ENCODE measurements at regions not wholly inside any gene's neighbourhood (a gene's known extent, or its start where the extent isn't known, plus 50 kb on each side); places are given as distances from the start of the nearest gene placed in this dataset.
"Not testable (repeated sequence)": the region's sequence is repeated elsewhere in the genome, so short reads cannot be mapped to it uniquely, and the experiment has no call there.

- DNase-seq = no peak
Observed at GRCh38 chr4:10806953-10807645, 122.5 kb upstream of the CLNK start.

GRCh38 chr4:10803713-10804343 is 119.3 kb upstream of the CLNK start:
- DNase-seq = no peak

- no peak for DNase-seq
Observed at GRCh38 chr4:10787365-10787764, 102.8 kb upstream of the CLNK start.

- no peak for DNase-seq
Observed at GRCh38 chr4:10784621-10785020, 100.1 kb upstream of the CLNK start.

GRCh38 chr4:10783351-10783750 is 98.8 kb upstream of the CLNK start:
- no peak for DNase-seq

GRCh38 chr4:10781805-10782204 is 97.2 kb upstream of the CLNK start:
- no peak for DNase-seq

GRCh38 chr4:10780803-10781202 is 96.2 kb upstream of the CLNK start:
- DNase-seq = not testable (repeated sequence)

GRCh38 chr4:10775132-10775531 is 90.6 kb upstream of the CLNK start:
- not testable (repeated sequence) for DNase-seq

- DNase-seq = no peak
Observed at GRCh38 chr4:10773656-10774055, 89.1 kb upstream of the CLNK start.

- no peak for DNase-seq
Observed at GRCh38 chr4:10773010-10773409, 88.4 kb upstream of the CLNK start.

- no peak for DNase-seq
Observed at GRCh38 chr4:10765386-10765785, 80.8 kb upstream of the CLNK start.

- DNase-seq = no peak
Observed at GRCh38 chr4:10762561-10762960, 78.0 kb upstream of the CLNK start.

- DNase-seq = no peak
Observed at GRCh38 chr4:10761903-10762302, 77.3 kb upstream of the CLNK start.

GRCh38 chr4:10760086-10760485 is 75.5 kb upstream of the CLNK start:
- DNase-seq = no peak

GRCh38 chr4:10758906-10759305 is 74.3 kb upstream of the CLNK start:
- no peak for DNase-seq

- DNase-seq = no peak
Observed at GRCh38 chr4:10753856-10754402, 69.4 kb upstream of the CLNK start.

GRCh38 chr4:10753336-10753735 is 68.8 kb upstream of the CLNK start:
- DNase-seq = no peak

- DNase-seq = no peak
Observed at GRCh38 chr4:10750714-10751113, 66.1 kb upstream of the CLNK start.

- no peak for DNase-seq
Observed at GRCh38 chr4:10747186-10747585, 62.6 kb upstream of the CLNK start.

GRCh38 chr4:10746371-10747171 is 62.0 kb upstream of the CLNK start:
- no peak for DNase-seq

GRCh38 chr4:10743357-10743756 is 58.8 kb upstream of the CLNK start:
- no peak for DNase-seq

GRCh38 chr4:10741961-10742699 is 57.6 kb upstream of the CLNK start:
- DNase-seq = no peak

All from GDM1 (cell line).